ENCODE measurements at regions not wholly inside any gene's neighbourhood (a gene's known extent, or its start where the extent isn't known, plus 50 kb on each side); places are given as distances from the start of the nearest gene placed in this dataset.
"Not testable (repeated sequence)": the region's sequence is repeated elsewhere in the genome, so short reads cannot be mapped to it uniquely, and the experiment has no call there.

DNA sequence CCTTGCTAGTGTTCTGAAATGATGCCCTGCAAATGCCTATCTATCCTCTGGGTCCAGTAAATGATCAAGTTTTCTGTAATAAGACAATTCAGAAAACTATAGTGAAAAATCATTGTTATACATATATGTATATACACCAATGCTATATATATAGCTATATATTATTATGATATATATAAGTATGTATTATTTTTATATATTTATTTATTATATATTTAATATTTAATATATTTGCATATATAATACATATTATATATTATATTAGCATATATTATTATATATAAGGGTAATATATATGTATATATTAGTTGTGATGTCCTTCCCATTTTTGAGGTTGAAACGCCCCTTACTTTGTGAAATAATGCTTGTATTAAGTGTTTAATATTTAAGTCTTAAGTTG is 181.4 kb upstream of the CACNA2D1 start:
- intact Hi-C loops (cut with micrococcal nuclease) = no loop called here

DNA sequence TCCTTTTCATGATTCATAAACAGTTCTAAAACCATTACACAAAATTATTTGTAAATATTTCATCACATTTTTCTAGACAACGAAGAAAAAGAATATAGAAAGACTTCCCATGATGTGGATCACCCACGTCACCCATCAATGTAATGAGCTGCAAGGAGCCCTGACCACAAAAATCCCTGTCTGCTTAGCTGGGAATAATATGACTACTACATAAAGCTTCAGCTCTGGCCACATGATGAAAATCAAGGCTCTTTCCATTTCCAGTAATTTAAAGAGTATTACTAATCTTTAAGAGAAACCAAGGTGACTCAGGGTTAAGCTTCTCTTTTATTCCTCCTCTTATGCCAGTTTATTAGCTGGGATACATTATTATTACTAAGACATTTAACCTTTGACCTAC is 180.8 kb upstream of the CACNA2D1 start:
- intact Hi-C loops (cut with micrococcal nuclease) = no loop called here

DNA sequence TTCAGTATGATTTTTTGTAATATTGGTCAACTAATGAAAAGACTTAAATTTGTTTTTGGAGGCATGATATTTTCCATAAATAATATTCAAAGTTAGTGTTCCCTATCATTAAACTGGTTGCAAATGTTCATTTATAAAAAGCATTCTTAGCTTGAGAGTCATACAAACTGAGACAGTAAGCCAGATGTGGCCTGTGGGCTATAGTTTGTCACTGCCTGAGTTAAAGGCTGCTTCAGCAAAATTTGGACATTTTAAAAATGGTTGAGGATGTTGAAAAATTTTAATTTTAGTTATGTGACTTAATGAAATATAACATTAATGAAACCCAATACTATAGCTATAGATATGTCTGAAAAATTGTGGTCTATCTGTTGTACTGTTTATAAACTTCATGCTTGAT is 180.2 kb upstream of the CACNA2D1 start:
- intact Hi-C loops (cut with micrococcal nuclease) = no loop called here

- intact Hi-C loops (cut with micrococcal nuclease) = no loop called here
Observed at GRCh38 chr7:82617156-82617555, 173.6 kb upstream of the CACNA2D1 start.

GRCh38 chr7:82616059-82616728 is 172.6 kb upstream of the CACNA2D1 start:
- intact Hi-C loops (cut with micrococcal nuclease) = no loop called here

DNA sequence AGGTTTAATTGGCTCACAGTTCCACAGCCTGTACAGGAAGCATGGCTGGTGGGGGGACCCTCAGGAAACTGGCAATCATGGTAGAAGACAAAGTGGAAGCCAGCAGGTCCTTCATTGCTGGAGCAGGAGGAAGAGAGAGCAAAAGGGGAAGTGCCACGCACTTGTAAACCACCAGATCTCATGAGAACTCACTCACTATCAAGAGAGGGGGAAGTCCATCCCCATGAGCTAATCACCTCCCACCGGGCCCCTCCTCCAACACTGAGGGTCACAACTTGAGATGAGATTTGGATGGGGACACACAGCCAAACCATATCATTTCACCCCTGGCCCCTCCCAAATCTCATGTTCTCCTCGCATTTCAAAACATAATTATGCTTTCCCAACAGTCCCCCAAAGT is 171.9 kb upstream of the CACNA2D1 start:
- intact Hi-C loops (cut with micrococcal nuclease) = no loop called here

- intact Hi-C loops (cut with micrococcal nuclease) = no loop called here
Observed at GRCh38 chr7:82609746-82610145, 166.2 kb upstream of the CACNA2D1 start.

- intact Hi-C loops (cut with micrococcal nuclease) = no loop called here
Observed at GRCh38 chr7:82605247-82605864, 161.8 kb upstream of the CACNA2D1 start.

- intact Hi-C loops (cut with micrococcal nuclease) = loop anchor here (5.0 kb wide), 1 partner anchor 125 kb away; no protein-coding TSS in a partner anchor
Observed at GRCh38 chr7:82602066-82602465, 158.5 kb upstream of the CACNA2D1 start.

- intact Hi-C loops (cut with micrococcal nuclease) = loop anchor here (5.0 kb wide), 1 partner anchor 127 kb away; no protein-coding TSS in a partner anchor
Observed at GRCh38 chr7:82600531-82600930, 157.0 kb upstream of the CACNA2D1 start.

DNA sequence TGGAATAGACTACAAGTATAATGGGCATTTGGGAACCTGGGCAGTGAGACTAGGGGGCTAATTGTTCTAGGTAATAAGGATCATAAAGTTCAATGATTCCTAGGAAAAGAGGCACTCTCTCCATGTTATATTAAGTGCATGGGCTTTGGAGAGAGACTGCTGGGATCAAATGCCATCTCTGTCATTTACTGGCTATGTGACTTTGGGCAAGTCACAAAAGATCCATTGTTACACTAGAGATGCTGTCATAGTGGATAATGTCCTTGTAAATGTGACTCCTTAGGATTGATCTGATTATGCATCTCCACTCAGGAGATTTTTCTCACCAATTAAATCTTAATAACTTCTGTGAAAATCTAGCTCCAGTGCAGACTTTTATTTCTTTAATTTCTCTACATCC is 156.3 kb upstream of the CACNA2D1 start:
- intact Hi-C loops (cut with micrococcal nuclease) = loop anchor here (5.0 kb wide), 1 partner anchor 127 kb away; no protein-coding TSS in a partner anchor

DNA sequence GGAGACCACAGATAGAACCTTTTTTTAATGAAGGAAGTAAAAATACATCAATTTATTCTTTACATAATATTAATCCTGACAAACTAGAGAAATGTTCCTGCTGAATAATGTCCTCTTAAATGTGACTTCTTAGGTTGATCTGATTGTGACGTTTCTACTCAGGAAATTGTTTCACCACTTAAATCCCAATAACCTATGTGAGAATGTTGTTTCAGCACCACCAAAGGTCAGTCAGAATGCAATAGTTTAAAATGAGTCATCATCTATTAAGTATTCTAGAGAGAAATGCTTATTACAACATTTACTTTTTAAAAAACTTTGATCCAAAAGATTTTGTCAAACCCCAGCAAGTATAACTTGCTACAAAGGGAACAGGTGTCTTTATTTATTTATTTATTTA is 155.4 kb upstream of the CACNA2D1 start:
- intact Hi-C loops (cut with micrococcal nuclease) = no loop called here

DNA sequence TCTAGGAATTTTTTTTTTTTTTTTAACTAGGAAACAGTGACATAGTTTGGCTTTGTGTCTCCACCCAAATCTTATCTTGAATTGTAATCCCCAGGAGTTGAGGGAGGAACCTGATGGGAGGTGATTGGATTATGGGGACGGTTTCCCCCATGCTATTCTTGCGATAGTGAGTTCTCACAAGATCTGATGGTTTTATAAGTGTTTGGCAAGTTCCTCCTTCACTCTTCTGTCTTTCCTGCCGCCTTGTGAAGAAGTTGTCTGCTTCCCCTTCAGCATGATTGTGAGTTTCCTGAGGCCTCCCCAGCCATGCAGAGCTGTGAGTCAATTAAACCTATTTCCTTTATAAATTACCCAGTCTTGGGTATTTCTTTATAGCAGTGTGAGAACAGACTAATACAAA is 152.2 kb upstream of the CACNA2D1 start:
- intact Hi-C loops (cut with micrococcal nuclease) = not testable (repeated sequence)

- intact Hi-C loops (cut with micrococcal nuclease) = no loop called here
Observed at GRCh38 chr7:82595176-82595575, 151.6 kb upstream of the CACNA2D1 start.

DNA sequence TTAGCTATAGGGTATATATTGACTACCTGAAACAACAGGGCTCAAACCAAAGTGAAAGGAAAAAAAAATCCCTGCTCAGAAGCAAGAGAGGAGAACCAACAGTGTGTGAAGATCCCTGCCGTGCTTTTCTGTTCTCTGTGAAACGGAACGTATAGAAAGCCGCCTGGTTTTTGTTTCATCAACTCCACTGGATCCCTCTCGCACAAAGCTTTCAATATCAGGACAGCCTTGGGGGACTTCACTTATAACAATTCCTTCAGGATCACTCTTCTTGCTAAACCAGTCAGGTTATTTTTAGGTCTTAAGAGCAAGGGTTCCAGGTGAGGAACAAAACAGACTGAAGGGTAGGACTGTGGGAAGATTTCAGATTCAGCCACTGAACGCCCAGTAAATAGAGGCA is 151.1 kb upstream of the CACNA2D1 start:
- intact Hi-C loops (cut with micrococcal nuclease) = no loop called here

DNA sequence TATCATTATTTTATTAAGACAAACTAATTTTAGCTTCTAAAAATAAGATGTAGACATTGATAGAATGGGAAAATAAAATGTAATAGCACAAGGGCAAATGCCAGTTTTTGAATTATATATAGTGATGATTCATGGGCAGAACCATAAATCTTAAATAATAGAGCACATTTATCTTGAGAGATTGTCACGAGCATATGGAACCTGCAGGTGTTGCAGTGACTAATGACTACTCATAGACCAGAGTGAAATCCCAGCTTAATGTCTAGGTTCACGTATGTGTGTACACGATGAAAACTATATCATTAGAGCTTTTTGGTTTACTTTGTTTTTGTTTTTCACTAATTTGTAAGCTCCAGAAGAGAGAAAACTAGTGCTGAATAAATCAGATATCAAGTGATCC is 150.2 kb upstream of the CACNA2D1 start:
- intact Hi-C loops (cut with micrococcal nuclease) = no loop called here

DNA sequence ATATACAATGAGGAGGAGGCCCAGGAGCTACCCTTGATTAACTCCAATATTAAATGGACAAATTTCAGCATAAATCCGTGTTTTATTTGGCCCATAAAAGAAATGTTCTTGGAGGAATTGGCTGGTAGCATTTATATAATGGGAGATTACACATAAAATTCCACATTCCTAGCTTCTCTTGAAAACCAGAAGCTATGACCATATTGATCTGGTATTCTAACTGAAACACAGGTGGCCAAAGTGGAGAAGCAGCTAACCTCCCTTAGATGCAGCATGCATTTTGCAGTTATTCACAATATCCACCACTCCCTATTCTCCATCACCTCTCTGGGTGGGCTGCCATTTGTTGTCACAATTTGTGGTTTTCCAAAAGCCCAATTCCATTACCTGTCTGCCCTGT is 148.8 kb upstream of the CACNA2D1 start:
- intact Hi-C loops (cut with micrococcal nuclease) = no loop called here

DNA sequence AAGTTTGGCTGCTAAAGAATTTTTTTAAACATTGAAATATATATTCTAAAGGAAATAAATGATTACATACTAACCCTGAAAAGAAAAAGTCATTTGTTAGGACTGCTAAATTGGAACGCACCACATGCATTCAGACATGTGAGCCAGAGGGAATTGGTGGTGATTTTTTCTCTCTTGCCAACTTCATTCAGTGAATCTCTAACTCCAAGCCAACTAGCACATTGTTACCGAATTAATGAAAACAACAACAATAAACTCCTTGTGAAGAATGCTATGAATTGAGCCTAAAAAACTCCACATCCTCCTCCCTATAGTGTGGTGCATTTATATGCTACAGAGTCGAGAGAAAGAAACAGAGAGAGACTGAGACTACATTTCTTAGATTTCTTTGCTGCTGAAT is 135.5 kb upstream of the CACNA2D1 start:
- intact Hi-C loops (cut with micrococcal nuclease) = no loop called here

DNA sequence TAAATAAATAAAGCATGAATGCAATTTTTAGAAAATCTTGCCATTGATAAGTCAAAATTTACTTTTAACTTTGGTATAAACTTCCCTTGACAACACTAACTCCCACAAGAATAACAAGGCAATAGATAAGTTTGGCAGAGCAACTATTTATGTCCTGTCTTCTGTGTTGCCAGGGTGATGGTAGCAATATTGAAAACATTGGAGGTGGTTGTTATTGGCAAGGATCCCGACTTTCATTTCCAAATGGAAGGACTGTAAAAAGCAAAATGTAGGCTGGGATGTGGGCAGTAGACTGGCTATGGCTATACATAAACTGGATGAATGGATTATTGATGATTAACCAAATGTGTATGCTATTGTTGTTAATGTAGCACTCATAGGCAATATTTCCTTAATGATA is 134.9 kb upstream of the CACNA2D1 start:
- intact Hi-C loops (cut with micrococcal nuclease) = no loop called here

GRCh38 chr7:82572195-82572880 is 128.8 kb upstream of the CACNA2D1 start:
- intact Hi-C loops (cut with micrococcal nuclease) = loop anchor here (1.0 to 5.0 kb wide), 5 partner anchors 157 to 1090 kb away; no protein-coding TSS in a partner anchor

- intact Hi-C loops (cut with micrococcal nuclease) = loop anchor here (5.0 kb wide), 1 partner anchor 1069 kb away; no protein-coding TSS in a partner anchor
Observed at GRCh38 chr7:82571047-82571446, 127.5 kb upstream of the CACNA2D1 start.

DNA sequence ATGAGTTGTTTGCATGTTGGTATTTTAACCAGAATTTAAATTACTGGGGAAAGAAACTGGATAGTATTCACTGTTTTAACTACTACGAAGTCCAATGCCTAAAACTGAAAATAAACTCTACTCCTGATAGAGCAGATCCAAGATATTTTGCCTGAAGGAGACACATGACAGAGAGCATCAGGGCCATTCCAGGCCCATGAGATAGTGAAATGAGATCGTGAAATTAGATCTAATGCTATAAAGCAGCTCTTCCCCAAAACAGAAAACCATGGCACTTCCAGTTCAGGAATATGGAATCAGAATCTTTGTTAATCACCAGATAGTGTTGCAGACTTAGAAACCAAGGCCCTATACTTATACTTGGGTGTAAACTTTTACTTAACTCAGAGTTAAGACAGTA is 124.3 kb upstream of the CACNA2D1 start:
- intact Hi-C loops (cut with micrococcal nuclease) = no loop called here

All from T-helper 2 cell treated with Interferon-gamma antibody and Interleukin-4, amounts not matched to agents 100 ng/mL and 5 ng/mL, for 36 hours (primary cell).